GM12878 (cell line): ENCODE measurements at regions not wholly inside any gene's neighbourhood (a gene's known extent, or its start where the extent isn't known, plus 50 kb on each side); places are given as distances from the start of the nearest gene placed in this dataset.

Source experiments
- ATAC-seq: fragments of 200-7000 bp; cut with Tn5 transposase; 3 replicates; pipeline ENCODE4 v1.9.1; 2020; ENCODE audit warnings: mild to moderate bottlenecking, moderate library complexity
- BruUV-seq: library from RNA; stranded (reverse); fragments of 400-500 nt; replicated peaks from 2 replicates; lab custom pipeline; 2021; lab: Mats Ljungman, UMichigan
- CTCF ChIA-PET: fragments of 300-600 bp; sonication (Branson Sonifier 250); formaldehyde crosslinking; extraction: SDS; loops from one replicate; lab custom pipeline; 2021; ENCODE audit warnings: inconsistent platforms; lab: Yijun Ruan, JAX
- POLR2A ChIA-PET: fragments of 350-600 bp; formaldehyde crosslinking; extraction: SDS; loops from one replicate; lab custom pipeline; 2021; ENCODE audit warnings: inconsistent platforms; lab: Charles Lee
- RAD21 ChIA-PET: fragments of 300-600 bp; sonication (Branson Sonifier 250); formaldehyde crosslinking; loops from one replicate; lab custom pipeline; 2023; ENCODE audit warnings: antibody characterized with exemption; ENCODE audit not compliant: unreplicated experiment; lab: Charles Lee
- SMC1A ChIA-PET: fragments of 300-600 bp; sonication (Branson Sonifier 250); formaldehyde crosslinking; loops from one replicate; lab custom pipeline; 2023; ENCODE audit not compliant: unreplicated experiment, uncharacterized antibody; lab: Charles Lee
- DNase-seq: peaks from one replicate; pipeline ENCODE4 v3.0.0-alpha.2; 2011; ENCODE audit warnings: low read depth, low spot score
- FAIRE-seq: peaks from 3 replicates; lab custom pipeline; 2011; peaks lifted over from hg19 to GRCh38; lab: Jason Lieb, UNC
- H2AFZ ChIP-seq: 2 replicates; pipeline ENCODE4 v1.6.0; 2011; ENCODE audit warnings: low read depth, low read length, control low read depth; ENCODE audit not compliant: control insufficient read depth
- H3K27ac ChIP-seq: 2 replicates; pipeline ENCODE4 v1.5.1; 2011; ENCODE audit warnings: control low read depth; ENCODE audit not compliant: control insufficient read depth, insufficient read depth
- H3K27me3 ChIP-seq, 2 experiments: replicated peaks in 1 of 2; 2 replicates each; pipeline versions ENCODE4 v1.6.0 to v1.6.1; 2011; ENCODE audit warnings: low read length in 1 of 2; ENCODE audit not compliant: control insufficient read depth in 2 of 2, insufficient read depth in 2 of 2
- H3K36me3 ChIP-seq, 2 experiments: 2 replicates each; pipeline ENCODE4 v1.5.1; 2011; ENCODE audit warnings: low read length in 1 of 2; ENCODE audit not compliant: control insufficient read depth in 2 of 2, insufficient read depth in 2 of 2
- H3K4me1 ChIP-seq: 2 replicates; pipeline ENCODE4 v1.6.1; 2011; ENCODE audit warnings: mild to moderate bottlenecking, low read length, moderate library complexity, mixed read lengths; ENCODE audit not compliant: control insufficient read depth, insufficient read depth
- H3K4me2 ChIP-seq: 2 replicates; pipeline ENCODE4 v1.6.0; 2011; ENCODE audit warnings: control low read depth; ENCODE audit not compliant: control insufficient read depth, insufficient read depth
- H3K4me3 ChIP-seq: fragments of 200-600 bp; sonication (generic); 2 replicates; pipeline ENCODE4 v1.5.1; 2016
- H3K79me2 ChIP-seq: 2 replicates; pipeline ENCODE4 v1.6.0; 2011; ENCODE audit warnings: low read length; ENCODE audit not compliant: control insufficient read depth, insufficient read depth
- H3K9ac ChIP-seq: 2 replicates; pipeline ENCODE4 v1.8.0; 2011; ENCODE audit warnings: low read length, control low read depth, mixed read lengths; ENCODE audit not compliant: control insufficient read depth, insufficient read depth
- H3K9me3 ChIP-seq: replicated peaks from 3 replicates; pipeline ENCODE4 v1.5.1; 2011; ENCODE audit warnings: mild to moderate bottlenecking, low read length; ENCODE audit not compliant: control insufficient read depth, insufficient read depth
- H4K20me1 ChIP-seq: 2 replicates; pipeline ENCODE4 v1.6.0; 2011; ENCODE audit not compliant: control insufficient read depth, insufficient read depth
- EGR1 ChIP-seq, 2 experiments: IDR thresholded peaks; 1 replicate in 1 of 2; 2 replicates in 1 of 2; pipeline ENCODE4 v1.6.1; 2011 to 2012; ENCODE audit warnings: low read depth in 2 of 2, low read length in 2 of 2, borderline replicate concordance in 1 of 2, mild to moderate bottlenecking in 1 of 2, moderate library complexity in 1 of 2
- FOS ChIP-seq: IDR thresholded peaks from 3 replicates; pipeline ENCODE4 v1.6.1; 2011; ENCODE audit warnings: borderline replicate concordance; ENCODE audit not compliant: insufficient read length; ENCODE audit errors: extremely low read depth
- FOXK2 ChIP-seq: fragments of 450-650 bp; IDR thresholded peaks from 2 replicates; pipeline ENCODE4 v1.6.1; 2017; ENCODE audit warnings: mild to moderate bottlenecking, moderate library complexity
- KDM1A ChIP-seq: fragments of 200-600 bp; sonication (generic); IDR thresholded peaks from 2 replicates; pipeline ENCODE4 v1.6.1; 2016; ENCODE audit warnings: borderline replicate concordance
- MLLT1 ChIP-seq: fragments of 450-650 bp; IDR thresholded peaks from 2 replicates; pipeline ENCODE4 v1.6.1; 2016; ENCODE audit warnings: mild to moderate bottlenecking
- MYC ChIP-seq: IDR thresholded peaks from 2 replicates; pipeline ENCODE4 v1.6.1; 2011; ENCODE audit warnings: mild to moderate bottlenecking, low read length, moderate library complexity, inconsistent platforms; ENCODE audit not compliant: insufficient read depth, insufficient replicate concordance, insufficient read length, severe bottlenecking
- RCOR1 ChIP-seq: conservative IDR thresholded peaks from 2 replicates; pipeline ENCODE4 v1.6.1; 2012; ENCODE audit warnings: low read depth, low read length, improper control_type of control experiment
- RUNX3 ChIP-seq: IDR thresholded peaks from 2 replicates; pipeline ENCODE4 v1.6.1; 2012; ENCODE audit warnings: low read length, inconsistent platforms
- SIN3A ChIP-seq: IDR thresholded peaks from 2 replicates; pipeline ENCODE4 v1.6.1; 2012; ENCODE audit warnings: low read depth, low read length, improper control_type of control experiment
- STAT3 ChIP-seq: IDR thresholded peaks from 2 replicates; pipeline ENCODE4 v1.6.1; 2011; ENCODE audit warnings: low read depth, low read length, improper control_type of control experiment
- TAF1 ChIP-seq: IDR thresholded peaks from 2 replicates; pipeline ENCODE4 v1.6.1; 2011; ENCODE audit warnings: mild to moderate bottlenecking, low read depth, low read length, borderline replicate concordance
- TCF3 ChIP-seq: IDR thresholded peaks from 2 replicates; pipeline ENCODE4 v1.6.1; 2012; ENCODE audit warnings: low read depth, mild to moderate bottlenecking, low read length, borderline replicate concordance; ENCODE audit not compliant: insufficient read depth
- WRNIP1 ChIP-seq: IDR thresholded peaks from 2 replicates; pipeline ENCODE4 v1.6.1; 2011; ENCODE audit warnings: low read depth, low read length, improper control_type of control experiment, borderline replicate concordance
- ZSCAN29 ChIP-seq: fragments of 450-650 bp; IDR thresholded peaks from 2 replicates; pipeline ENCODE4 v1.6.1; 2017; ENCODE audit warnings: mild to moderate bottlenecking, moderate library complexity
- WGBS: methylation state at CpG from one replicate; pipeline ENCODE4 v1.1.6; 2016; ENCODE audit warnings: low lambda C conversion rate; ENCODE audit not compliant: insufficient replicate concordance, insufficient coverage; ENCODE audit errors: missing lambda C conversion rate; 5-methylcytosine and 5-hydroxymethylcytosine counted together
- in situ Hi-C: fragments of 300-500 bp; cut with MboI; formaldehyde crosslinking; loops from 9 replicates; pipeline ENCODE4 v1.14.3; 2018; ENCODE audit warnings: mixed read lengths
- intact Hi-C: fragments of 100-400 bp; cut with micrococcal nuclease; formaldehyde crosslinking; loops from one replicate; pipeline ENCODE4 v1.14.2; 2022; ENCODE audit not compliant: unreplicated experiment

DNA sequence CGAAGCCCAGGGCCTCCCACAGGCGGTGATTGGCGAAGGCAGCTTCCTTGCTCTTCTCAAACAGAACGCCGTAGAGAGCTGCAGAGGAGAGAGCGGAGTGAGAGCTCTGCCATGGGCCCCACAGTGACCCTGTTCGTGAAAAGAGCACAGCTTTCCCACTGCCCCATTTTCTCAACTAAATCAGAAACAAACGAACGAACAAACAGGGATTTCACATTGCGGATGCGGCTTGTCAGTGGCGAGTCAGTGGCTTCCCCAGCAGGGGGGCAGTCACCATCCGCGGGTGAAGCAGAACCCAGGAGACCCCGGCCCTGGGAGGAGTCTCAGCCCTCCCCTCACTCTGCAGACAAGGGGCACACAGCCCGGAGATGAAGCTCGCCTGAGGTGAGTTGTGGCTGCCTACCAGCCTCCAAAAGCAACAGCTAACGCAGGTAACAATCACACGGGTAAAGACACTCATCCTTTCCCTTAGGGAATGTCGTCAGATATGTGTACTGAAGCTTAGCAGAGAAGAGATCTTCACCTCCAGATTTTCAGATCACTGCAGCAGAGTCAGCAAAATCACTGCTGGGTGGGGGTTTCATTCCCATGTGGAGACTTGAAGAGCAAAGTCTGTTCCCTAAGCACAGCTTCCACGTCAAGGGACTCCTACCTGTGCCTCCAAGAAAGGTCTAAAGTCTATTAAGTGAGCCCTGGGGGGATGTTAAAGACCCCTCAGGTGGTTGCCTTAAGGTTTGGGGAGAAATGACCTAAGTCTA is 51.2 kb upstream of the GPR31 start:
- Histone ChIP-seq H3K4me2 (no peak overlapping the region), H2AFZ (no peak overlapping the region), H3K9me3 (no peaks in the 10 kb centered on the region), H3K9ac (no peak overlapping the region), H3K27ac (no peak overlapping the region), H3K4me3 (no peak overlapping the region), H3K27me3 (peaks cover 0 to 3% of the 10 kb centered on the region in 2 experiments; a peak in 2 of 4 replicates), H3K36me3 (no peaks in the 10 kb centered on the region), H3K79me2 (no peaks in the 10 kb centered on the region), H4K20me1 (no peaks in the 10 kb centered on the region), H3K4me1 (peaks cover 5% of the 10 kb centered on the region; the same call in 1 of the 2 replicates)
- ChIA-PET SMC1A (no interaction called here), POLR2A (no interaction called here), RAD21 (no interaction called here), CTCF (no interaction called here)
- WGBS: 45% methylated on average over 20 of the region's 21 CpGs
- in situ Hi-C loops: loop anchor here (25.0 kb wide), 1 partner anchor 153 kb away; no protein-coding TSS in a partner anchor
- no TSS peak for BruUV-seq
- no peak for ATAC-seq
- FAIRE-seq: no peak
- DNase-seq: no peak
- no peak for TF ChIP-seq TAF1
- TF ChIP-seq TCF3: no peak
- TF ChIP-seq MLLT1: no peak
- intact Hi-C loops: no loop called here

- DNase-seq (no peak), ATAC-seq (no peak), FAIRE-seq (no peak)
- Histone ChIP-seq H3K4me1 (peaks cover 5% of the 10 kb centered on the region; the same call in 1 of the 2 replicates), H4K20me1 (no peaks in the 10 kb centered on the region), H3K36me3 (no peaks in the 10 kb centered on the region), H3K4me2 (no peak overlapping the region), H3K79me2 (no peaks in the 10 kb centered on the region), H3K4me3 (no peak overlapping the region), H3K27ac (no peak overlapping the region), H3K27me3 (peaks cover 0 to 3% of the 10 kb centered on the region in 2 experiments; a peak in 2 of 4 replicates), H3K9ac (no peak overlapping the region), H2AFZ (no peak overlapping the region), H3K9me3 (no peaks in the 10 kb centered on the region)
- ChIA-PET POLR2A (no interaction called here), CTCF (no interaction called here), RAD21 (no interaction called here), SMC1A (no interaction called here)
- intact Hi-C loops: no loop called here
- TF ChIP-seq RUNX3 (no peak), SIN3A (no peak), MYC (no peak), FOXK2 (no peak), WRNIP1 (no peak), RCOR1 (no peak), EGR1 (IDR thresholded peaks at IDR 0.05; ENCODE audit: borderline replicate concordance in 1 of 2, low read depth in 2 of 2, low read length in 2 of 2) (no peak), KDM1A (no peak), STAT3 (no peak), FOS (no peak), ZSCAN29 (no peak)
- WGBS: 34% methylated on average over 9 of the region's 9 CpGs
- in situ Hi-C loops: loop anchor here (25.0 kb wide), 1 partner anchor 153 kb away; no protein-coding TSS in a partner anchor
- BruUV-seq: no TSS peak
Measured at GRCh38 chr6:167209577-167209975, 51.8 kb upstream of the GPR31 start.
